ENCODE measurements at regions not wholly inside any gene's neighbourhood (a gene's known extent, or its start where the extent isn't known, plus 50 kb on each side); places are given as distances from the start of the nearest gene placed in this dataset.

- DNase-seq = no peak
These were observed 186.8 kb downstream of the KIF2B start for GRCh38 chr17:54009502-54009901.

- DNase-seq = no peak
These were observed 190.3 kb downstream of the KIF2B start for GRCh38 chr17:54013072-54013471.

- no peak for DNase-seq
These were observed 193.0 kb downstream of the KIF2B start for GRCh38 chr17:54015734-54016133.

- DNase-seq = no peak
These were observed 198.7 kb downstream of the KIF2B start for GRCh38 chr17:54021418-54021817.

- DNase-seq = no peak
These were observed 206.4 kb downstream of the KIF2B start for GRCh38 chr17:54028986-54029580.

- DNase-seq = no peak
These were observed 207.3 kb downstream of the KIF2B start for GRCh38 chr17:54029986-54030385.

- DNase-seq = no peak
These were observed 223.8 kb downstream of the KIF2B start for GRCh38 chr17:54046570-54046969.

GRCh38 chr17:54063639-54064038 is 240.9 kb downstream of the KIF2B start:
- DNase-seq = no peak

- no peak for DNase-seq
These were observed 262.3 kb downstream of the KIF2B start for GRCh38 chr17:54085020-54085419.

- DNase-seq = no peak
These were observed 263.2 kb downstream of the KIF2B start for GRCh38 chr17:54085934-54086333.

GRCh38 chr17:54096216-54096615 is 273.5 kb downstream of the KIF2B start:
- no peak for DNase-seq

GRCh38 chr17:54099221-54099620 is 276.5 kb downstream of the KIF2B start:
- DNase-seq = no peak

GRCh38 chr17:54102246-54102645 is 279.5 kb downstream of the KIF2B start:
- DNase-seq = no peak

GRCh38 chr17:54111576-54111975 is 288.8 kb downstream of the KIF2B start:
- DNase-seq = no peak

GRCh38 chr17:54117452-54117851 is 294.7 kb downstream of the KIF2B start:
- no peak for DNase-seq

GRCh38 chr17:54124456-54124855 is 301.7 kb downstream of the KIF2B start:
- DNase-seq = no peak

- DNase-seq = no peak
These were observed 330.7 kb downstream of the KIF2B start for GRCh38 chr17:54153423-54153822.

GRCh38 chr17:54157542-54157941 is 334.8 kb downstream of the KIF2B start:
- DNase-seq = no peak

GRCh38 chr17:54172096-54172984 is 349.6 kb downstream of the KIF2B start:
- DNase-seq = no peak

- no peak for DNase-seq
These were observed 350.2 kb downstream of the KIF2B start for GRCh38 chr17:54172985-54173316.

GRCh38 chr17:54177606-54178308 is 355.0 kb downstream of the KIF2B start:
- no peak for DNase-seq

GRCh38 chr17:54180950-54181349 is 358.2 kb downstream of the KIF2B start:
- no peak for DNase-seq

- DNase-seq = no peak
These were observed 368.5 kb downstream of the KIF2B start for GRCh38 chr17:54191261-54191660.

GRCh38 chr17:54194268-54194667 is 371.5 kb downstream of the KIF2B start:
- DNase-seq = no peak
